ENCODE measurements at regions not wholly inside any gene's neighbourhood (a gene's known extent, or its start where the extent isn't known, plus 50 kb on each side); places are given as distances from the start of the nearest gene placed in this dataset.

- TF ChIP-seq CTCF (conservative IDR thresholded peaks at IDR 0.05; ENCODE audit: low read depth, low read length) (no peak), EZH2 (IDR thresholded peaks at IDR 0.05; ENCODE audit: borderline replicate concordance, low read depth, low read length, poor library complexity, severe bottlenecking) (no peak)
Measured at GRCh38 chr4:32251126-32251525, 1531.0 kb downstream of the PCDH7 start.
